A673 (cell line): ENCODE measurements at regions not wholly inside any gene's neighbourhood (a gene's known extent, or its start where the extent isn't known, plus 50 kb on each side); places are given as distances from the start of the nearest gene placed in this dataset.

Source experiments
- EZH2 ChIP-seq: fragments of 200-600 bp; sonication (generic); IDR thresholded peaks from 2 replicates; pipeline ENCODE4 v1.6.1; 2017; ENCODE audit warnings: borderline replicate concordance, low read depth, mild to moderate bottlenecking, mixed read lengths, antibody characterized with exemption, low read length; ENCODE audit not compliant: poor library complexity, severe bottlenecking
- TF ChIP-seq, protein P1 (sequence below): fragments of 300-800, 200-600 bp; sonication (generic); conservative IDR thresholded peaks from 2 replicates; pipeline ENCODE4 v1.5.1; 2017; ENCODE audit warnings: low read depth, mild to moderate bottlenecking, antibody characterized with exemption, low read length, moderate library complexity, mixed read lengths

DNA sequence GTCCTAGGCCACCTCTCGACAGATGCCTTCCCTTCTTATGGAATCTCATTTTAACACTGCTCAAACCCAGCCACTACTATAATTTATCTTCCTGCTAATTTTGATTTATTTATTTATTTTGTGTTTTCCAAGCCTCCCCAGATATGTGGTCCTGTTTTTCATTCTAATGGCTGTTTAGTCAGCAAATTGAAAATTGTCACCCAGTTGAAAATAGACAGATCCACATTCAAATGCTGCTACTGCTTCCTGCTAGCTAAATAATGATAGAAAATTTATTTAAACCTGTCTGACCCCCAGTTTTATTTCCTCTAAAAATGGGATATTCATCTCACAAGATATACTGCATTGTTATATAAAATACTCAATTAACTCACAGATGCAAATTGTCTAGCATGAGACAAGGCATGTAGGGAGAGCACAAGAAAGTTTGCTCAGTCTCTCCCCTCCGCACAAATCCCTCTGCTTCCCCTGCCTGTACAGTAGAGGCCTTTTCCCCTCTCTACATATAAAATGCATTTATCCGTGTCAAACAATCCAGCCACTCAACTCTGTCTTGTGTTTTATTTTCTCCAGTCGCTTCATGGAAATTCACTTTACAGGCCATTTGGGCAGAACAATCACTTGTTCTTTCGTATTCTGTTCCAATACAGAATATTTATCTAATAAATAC lies 389.9 kb downstream of the SOX11 start:
- TF ChIP-seq, protein P1, sequence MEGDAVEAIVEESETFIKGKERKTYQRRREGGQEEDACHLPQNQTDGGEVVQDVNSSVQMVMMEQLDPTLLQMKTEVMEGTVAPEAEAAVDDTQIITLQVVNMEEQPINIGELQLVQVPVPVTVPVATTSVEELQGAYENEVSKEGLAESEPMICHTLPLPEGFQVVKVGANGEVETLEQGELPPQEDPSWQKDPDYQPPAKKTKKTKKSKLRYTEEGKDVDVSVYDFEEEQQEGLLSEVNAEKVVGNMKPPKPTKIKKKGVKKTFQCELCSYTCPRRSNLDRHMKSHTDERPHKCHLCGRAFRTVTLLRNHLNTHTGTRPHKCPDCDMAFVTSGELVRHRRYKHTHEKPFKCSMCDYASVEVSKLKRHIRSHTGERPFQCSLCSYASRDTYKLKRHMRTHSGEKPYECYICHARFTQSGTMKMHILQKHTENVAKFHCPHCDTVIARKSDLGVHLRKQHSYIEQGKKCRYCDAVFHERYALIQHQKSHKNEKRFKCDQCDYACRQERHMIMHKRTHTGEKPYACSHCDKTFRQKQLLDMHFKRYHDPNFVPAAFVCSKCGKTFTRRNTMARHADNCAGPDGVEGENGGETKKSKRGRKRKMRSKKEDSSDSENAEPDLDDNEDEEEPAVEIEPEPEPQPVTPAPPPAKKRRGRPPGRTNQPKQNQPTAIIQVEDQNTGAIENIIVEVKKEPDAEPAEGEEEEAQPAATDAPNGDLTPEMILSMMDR: no peak
- TF ChIP-seq EZH2: no peak
